ENCODE measurements at regions not wholly inside any gene's neighbourhood (a gene's known extent, or its start where the extent isn't known, plus 50 kb on each side); places are given as distances from the start of the nearest gene placed in this dataset.

DNA sequence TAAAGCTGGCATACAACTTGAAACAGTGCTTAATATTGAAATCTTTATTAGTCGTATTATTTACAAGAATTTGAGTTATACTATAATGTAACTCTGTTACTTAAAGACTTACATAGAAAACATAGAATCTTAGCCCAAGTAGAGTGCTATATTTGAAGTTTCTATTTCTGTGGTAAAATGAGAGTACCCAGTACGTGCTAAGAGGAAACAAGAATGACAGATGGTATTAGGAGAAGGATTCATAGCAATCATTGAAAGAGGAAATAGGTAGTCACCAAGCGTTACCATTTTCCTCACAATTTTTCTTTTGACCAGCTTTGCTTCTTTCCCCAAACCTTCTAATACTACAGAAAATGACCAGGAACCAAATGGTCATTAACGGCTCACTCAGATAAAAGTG, 412.1 kb upstream of the GRIA3 start:
- no peaks in the 10 kb centered on the region for H3K36me3 ChIP-seq (ENCODE audit: control insufficient read depth, low read length)
- H4K20me1 ChIP-seq (ENCODE audit: control insufficient read depth, insufficient read depth, low read depth, low read length), result no peaks in the 10 kb centered on the region
- H3K27ac ChIP-seq (ENCODE audit: low read depth, low read length), result no peak overlapping the region
- no peaks in the 10 kb centered on the region for H3K9me3 ChIP-seq (ENCODE audit: control insufficient read depth, insufficient read depth, low read length)
- no peaks in the 10 kb centered on the region for H3K4me1 ChIP-seq (ENCODE audit: control insufficient read depth, low read length)
- H3F3A ChIP-seq (ENCODE audit: control insufficient read depth, insufficient read depth), result no peaks in the 10 kb centered on the region
- TF ChIP-seq, protein P1, sequence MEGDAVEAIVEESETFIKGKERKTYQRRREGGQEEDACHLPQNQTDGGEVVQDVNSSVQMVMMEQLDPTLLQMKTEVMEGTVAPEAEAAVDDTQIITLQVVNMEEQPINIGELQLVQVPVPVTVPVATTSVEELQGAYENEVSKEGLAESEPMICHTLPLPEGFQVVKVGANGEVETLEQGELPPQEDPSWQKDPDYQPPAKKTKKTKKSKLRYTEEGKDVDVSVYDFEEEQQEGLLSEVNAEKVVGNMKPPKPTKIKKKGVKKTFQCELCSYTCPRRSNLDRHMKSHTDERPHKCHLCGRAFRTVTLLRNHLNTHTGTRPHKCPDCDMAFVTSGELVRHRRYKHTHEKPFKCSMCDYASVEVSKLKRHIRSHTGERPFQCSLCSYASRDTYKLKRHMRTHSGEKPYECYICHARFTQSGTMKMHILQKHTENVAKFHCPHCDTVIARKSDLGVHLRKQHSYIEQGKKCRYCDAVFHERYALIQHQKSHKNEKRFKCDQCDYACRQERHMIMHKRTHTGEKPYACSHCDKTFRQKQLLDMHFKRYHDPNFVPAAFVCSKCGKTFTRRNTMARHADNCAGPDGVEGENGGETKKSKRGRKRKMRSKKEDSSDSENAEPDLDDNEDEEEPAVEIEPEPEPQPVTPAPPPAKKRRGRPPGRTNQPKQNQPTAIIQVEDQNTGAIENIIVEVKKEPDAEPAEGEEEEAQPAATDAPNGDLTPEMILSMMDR (IDR thresholded peaks at IDR 0.05; ENCODE audit: low read depth, low read length, poor library complexity, severe bottlenecking), result no peak
- TF ChIP-seq EZH2phosphoT487 (IDR thresholded peaks at IDR 0.05; ENCODE audit: borderline replicate concordance, low read length), result no peak
- H3K9me2 ChIP-seq (replicated peaks; ENCODE audit: control insufficient read depth, low read length), result no peaks in the 10 kb centered on the region
- H3K4me3 ChIP-seq (ENCODE audit: low read length), result no peak overlapping the region
- no peaks in the 10 kb centered on the region for H3K27me3 ChIP-seq (ENCODE audit: control insufficient read depth, low read length)
- no peak overlapping the region for H3K4me2 ChIP-seq (ENCODE audit: low read length)
- H3K79me2 ChIP-seq (ENCODE audit: control insufficient read depth, low read length), result no peaks in the 10 kb centered on the region

DNA sequence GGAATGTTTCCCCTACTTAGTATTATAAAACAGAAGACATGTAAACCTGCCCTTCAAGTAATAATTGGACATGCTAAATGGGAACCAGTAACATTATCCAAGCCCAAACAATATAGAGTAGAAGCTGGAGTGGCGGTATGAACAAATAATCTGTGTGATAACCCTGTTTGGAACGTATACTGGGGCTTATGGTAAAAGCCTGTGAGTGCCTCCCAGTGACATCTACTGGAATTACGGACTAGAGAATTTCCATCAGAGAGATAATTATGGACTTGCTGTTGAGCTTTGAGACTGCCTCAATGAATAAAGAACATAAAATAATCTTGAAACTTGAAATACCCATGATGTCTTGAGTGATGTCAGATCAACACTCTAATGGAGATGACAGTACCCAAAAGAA, 406.3 kb upstream of the GRIA3 start:
- Histone ChIP-seq H3K4me3 (ENCODE audit: low read length) (no peak overlapping the region), H3K9me3 (ENCODE audit: control insufficient read depth, insufficient read depth, low read length) (no peaks in the 10 kb centered on the region), H3K27me3 (ENCODE audit: control insufficient read depth, low read length) (no peaks in the 10 kb centered on the region), H3K4me2 (ENCODE audit: low read length) (no peak overlapping the region), H3K79me2 (ENCODE audit: control insufficient read depth, low read length) (no peaks in the 10 kb centered on the region), H4K20me1 (ENCODE audit: control insufficient read depth, insufficient read depth, low read depth, low read length) (no peaks in the 10 kb centered on the region), H3K27ac (ENCODE audit: low read depth, low read length) (no peak overlapping the region), H3K36me3 (ENCODE audit: control insufficient read depth, low read length) (no peaks in the 10 kb centered on the region), H3K4me1 (ENCODE audit: control insufficient read depth, low read length) (no peaks in the 10 kb centered on the region), H3F3A (ENCODE audit: control insufficient read depth, insufficient read depth) (no peaks in the 10 kb centered on the region), H3K9me2 (replicated peaks; ENCODE audit: control insufficient read depth, low read length) (no peaks in the 10 kb centered on the region)
- TF ChIP-seq, protein P1 (IDR thresholded peaks at IDR 0.05; ENCODE audit: low read depth, low read length, poor library complexity, severe bottlenecking), result no peak
- no peak for TF ChIP-seq EZH2phosphoT487 (IDR thresholded peaks at IDR 0.05; ENCODE audit: borderline replicate concordance, low read length)

DNA sequence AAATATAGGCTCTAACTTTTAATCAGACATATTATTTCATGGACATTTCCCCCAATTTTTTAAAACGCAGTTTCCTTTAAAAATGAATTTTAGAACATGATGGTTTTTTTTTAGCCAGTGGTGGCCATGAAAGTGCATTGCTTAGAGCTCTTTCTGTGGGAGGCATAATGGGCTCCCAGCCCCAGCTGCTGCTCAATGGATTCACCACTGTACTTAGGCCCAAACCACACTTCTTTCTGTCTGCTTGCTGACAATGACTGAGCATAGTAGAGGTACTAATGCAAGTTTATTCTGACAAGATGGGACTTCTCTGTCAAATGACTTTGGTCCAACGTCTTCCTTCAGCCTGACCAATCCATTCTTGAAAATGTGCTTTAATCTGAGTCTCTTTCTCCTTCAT, 400.2 kb upstream of the GRIA3 start:
- Histone ChIP-seq H3K9me3 (ENCODE audit: control insufficient read depth, insufficient read depth, low read length) (no peaks in the 10 kb centered on the region), H3K4me2 (ENCODE audit: low read length) (no peak overlapping the region), H3K9me2 (replicated peaks; ENCODE audit: control insufficient read depth, low read length) (no peaks in the 10 kb centered on the region), H3F3A (ENCODE audit: control insufficient read depth, insufficient read depth) (no peaks in the 10 kb centered on the region), H3K36me3 (ENCODE audit: control insufficient read depth, low read length) (no peaks in the 10 kb centered on the region), H3K79me2 (ENCODE audit: control insufficient read depth, low read length) (no peaks in the 10 kb centered on the region), H3K27me3 (ENCODE audit: control insufficient read depth, low read length) (no peaks in the 10 kb centered on the region), H3K27ac (ENCODE audit: low read depth, low read length) (no peak overlapping the region), H3K4me3 (ENCODE audit: low read length) (no peak overlapping the region), H4K20me1 (ENCODE audit: control insufficient read depth, insufficient read depth, low read depth, low read length) (no peaks in the 10 kb centered on the region), H3K4me1 (ENCODE audit: control insufficient read depth, low read length) (no peaks in the 10 kb centered on the region)
- TF ChIP-seq EZH2phosphoT487 (IDR thresholded peaks at IDR 0.05; ENCODE audit: borderline replicate concordance, low read length), result no peak
- TF ChIP-seq, protein P1 (IDR thresholded peaks at IDR 0.05; ENCODE audit: low read depth, low read length, poor library complexity, severe bottlenecking), result no peak

DNA sequence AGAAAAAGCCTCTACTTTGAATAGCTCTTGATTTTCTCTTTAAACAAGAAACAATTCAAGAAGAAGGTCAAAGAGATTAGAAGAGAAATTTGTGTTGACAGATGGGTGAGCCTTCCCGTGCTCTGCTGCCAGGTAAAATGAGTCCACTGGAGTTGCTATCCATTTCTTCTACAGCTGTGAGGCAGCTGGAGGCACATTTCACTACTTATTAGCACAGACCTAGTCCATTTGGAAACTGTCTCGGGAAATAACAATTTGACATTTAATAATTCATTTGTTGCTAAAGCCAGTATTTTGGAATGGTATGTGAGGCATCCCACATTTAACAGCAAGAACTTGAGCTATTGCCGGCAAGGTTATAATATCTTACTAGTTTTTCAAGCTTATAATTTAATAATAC, 396.8 kb upstream of the GRIA3 start:
- no peaks in the 10 kb centered on the region for H4K20me1 ChIP-seq (ENCODE audit: control insufficient read depth, insufficient read depth, low read depth, low read length)
- no peak for TF ChIP-seq EZH2phosphoT487 (IDR thresholded peaks at IDR 0.05; ENCODE audit: borderline replicate concordance, low read length)
- no peak overlapping the region for H3K4me3 ChIP-seq (ENCODE audit: low read length)
- H3K27ac ChIP-seq (ENCODE audit: low read depth, low read length), result no peak overlapping the region
- H3K79me2 ChIP-seq (ENCODE audit: control insufficient read depth, low read length), result no peaks in the 10 kb centered on the region
- no peaks in the 10 kb centered on the region for H3F3A ChIP-seq (ENCODE audit: control insufficient read depth, insufficient read depth)
- H3K9me2 ChIP-seq (replicated peaks; ENCODE audit: control insufficient read depth, low read length), result no peaks in the 10 kb centered on the region
- H3K36me3 ChIP-seq (ENCODE audit: control insufficient read depth, low read length), result no peaks in the 10 kb centered on the region
- no peaks in the 10 kb centered on the region for H3K27me3 ChIP-seq (ENCODE audit: control insufficient read depth, low read length)
- H3K4me2 ChIP-seq (ENCODE audit: low read length), result no peak overlapping the region
- no peaks in the 10 kb centered on the region for H3K4me1 ChIP-seq (ENCODE audit: control insufficient read depth, low read length)
- no peaks in the 10 kb centered on the region for H3K9me3 ChIP-seq (ENCODE audit: control insufficient read depth, insufficient read depth, low read length)
